ENCODE measurements at regions not wholly inside any gene's neighbourhood (a gene's known extent, or its start where the extent isn't known, plus 50 kb on each side); places are given as distances from the start of the nearest gene placed in this dataset.
"Not testable (repeated sequence)": the region's sequence is repeated elsewhere in the genome, so short reads cannot be mapped to it uniquely, and the experiment has no call there.

DNA sequence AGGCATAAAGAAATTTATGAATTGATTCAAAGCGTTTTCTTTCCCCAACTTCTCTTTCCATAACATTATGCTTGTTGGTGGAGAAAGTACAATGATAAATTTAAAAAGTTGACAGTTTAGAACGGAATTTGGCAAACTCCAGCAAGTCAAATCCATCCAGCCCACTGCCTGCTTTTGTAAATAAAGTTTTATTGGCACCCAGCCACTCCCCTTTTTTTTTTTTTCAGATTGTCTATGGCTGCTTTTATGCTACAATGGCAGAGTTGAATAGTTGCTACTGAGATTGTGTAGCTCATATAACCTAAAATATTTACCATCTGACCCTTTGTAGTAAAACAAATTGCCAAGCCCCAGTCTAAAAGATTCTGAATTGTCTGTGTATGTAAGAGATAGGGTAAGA, 112.8 kb upstream of the RBMS3 start:
- Histone ChIP-seq H3K4me3 (ENCODE audit: low read length) (no peak overlapping the region), H3K27me3 (ENCODE audit: insufficient read depth, low read length) (no peaks in the 10 kb centered on the region), H3K9me3 (ENCODE audit: low read depth, low read length) (no peaks in the 10 kb centered on the region), H3K4me1 (ENCODE audit: insufficient read depth, low read length) (no peaks in the 10 kb centered on the region)

- H3K9me3 ChIP-seq (ENCODE audit: low read depth, low read length), result no peaks in the 10 kb centered on the region
- H3K4me3 ChIP-seq (ENCODE audit: low read length), result no peak overlapping the region
- no peaks in the 10 kb centered on the region for H3K4me1 ChIP-seq (ENCODE audit: insufficient read depth, low read length)
- H3K27me3 ChIP-seq (ENCODE audit: insufficient read depth, low read length), result no peaks in the 10 kb centered on the region
Observed at GRCh38 chr3:29168696-29169095, 112.2 kb upstream of the RBMS3 start.

DNA sequence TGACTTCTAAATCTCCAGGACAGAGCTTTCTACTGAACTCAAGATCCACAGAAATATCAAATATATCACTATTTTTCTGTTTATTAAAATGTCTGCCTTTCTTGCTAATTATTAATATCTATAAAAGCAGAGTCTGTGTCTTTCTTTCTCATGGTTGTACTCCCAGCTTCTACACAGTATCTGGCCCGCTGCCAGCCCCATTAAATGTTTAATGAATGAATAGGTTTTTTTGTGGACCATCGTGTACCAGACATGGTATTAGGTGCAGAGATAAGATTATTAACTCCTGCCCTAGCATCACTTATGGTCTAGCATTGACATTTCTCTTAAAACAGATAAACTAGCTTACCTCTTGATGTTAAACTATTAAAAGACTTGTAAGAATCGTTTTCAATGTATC, 111.4 kb upstream of the RBMS3 start:
- H3K27me3 ChIP-seq (ENCODE audit: insufficient read depth, low read length), result no peaks in the 10 kb centered on the region
- no peaks in the 10 kb centered on the region for H3K4me1 ChIP-seq (ENCODE audit: insufficient read depth, low read length)
- no peak overlapping the region for H3K4me3 ChIP-seq (ENCODE audit: low read length)
- H3K9me3 ChIP-seq (ENCODE audit: low read depth, low read length), result no peaks in the 10 kb centered on the region

DNA sequence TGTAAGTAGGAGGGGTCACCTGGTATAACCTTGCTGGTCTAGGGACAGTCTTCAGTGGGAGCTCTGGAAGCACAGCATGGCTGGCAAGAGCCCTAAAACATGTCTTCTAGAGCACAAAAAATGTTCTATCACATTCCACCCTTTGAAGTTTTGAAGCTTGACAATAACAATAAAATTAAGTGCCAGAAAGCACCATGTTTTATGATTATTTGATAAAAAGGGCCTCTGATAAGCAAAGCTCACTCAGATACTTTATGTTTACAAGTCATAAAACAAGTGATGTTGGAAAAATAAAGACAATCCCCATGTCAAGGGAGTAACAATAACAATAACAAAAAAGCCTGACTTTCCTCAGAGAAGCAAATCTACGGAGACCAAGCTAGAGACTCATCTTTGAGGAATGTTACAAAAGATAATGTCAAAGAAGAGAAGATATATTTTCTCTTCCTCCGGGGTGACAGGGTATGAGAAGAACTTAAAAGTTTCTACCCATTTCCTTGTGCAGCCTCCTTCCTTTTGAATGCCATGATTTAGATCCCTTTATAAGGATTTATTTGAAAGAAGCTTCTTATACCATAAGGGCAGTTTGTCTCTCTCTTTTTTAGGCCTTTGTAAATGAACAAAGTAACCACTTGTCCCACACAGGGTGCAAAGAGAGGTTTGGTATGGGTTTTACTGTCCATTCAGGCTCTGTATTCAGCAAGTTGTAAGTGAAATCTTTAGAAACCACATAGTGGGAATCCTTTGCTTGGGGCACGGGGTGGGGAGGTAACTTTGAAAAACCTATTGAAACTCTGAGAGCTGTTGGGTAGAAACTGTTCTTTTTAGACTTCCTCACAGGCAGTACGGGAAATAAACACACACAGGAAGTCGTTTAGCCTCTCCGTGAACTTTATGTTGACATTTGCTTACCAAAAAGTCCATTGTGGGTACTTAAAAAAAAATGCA, 109.6 kb upstream of the RBMS3 start:
- Histone ChIP-seq H3K27me3 (ENCODE audit: insufficient read depth, low read length) (no peaks in the 10 kb centered on the region), H3K4me3 (ENCODE audit: low read length) (no peak overlapping the region), H3K9me3 (ENCODE audit: low read depth, low read length) (no peaks in the 10 kb centered on the region), H3K4me1 (ENCODE audit: insufficient read depth, low read length) (no peaks in the 10 kb centered on the region)

DNA sequence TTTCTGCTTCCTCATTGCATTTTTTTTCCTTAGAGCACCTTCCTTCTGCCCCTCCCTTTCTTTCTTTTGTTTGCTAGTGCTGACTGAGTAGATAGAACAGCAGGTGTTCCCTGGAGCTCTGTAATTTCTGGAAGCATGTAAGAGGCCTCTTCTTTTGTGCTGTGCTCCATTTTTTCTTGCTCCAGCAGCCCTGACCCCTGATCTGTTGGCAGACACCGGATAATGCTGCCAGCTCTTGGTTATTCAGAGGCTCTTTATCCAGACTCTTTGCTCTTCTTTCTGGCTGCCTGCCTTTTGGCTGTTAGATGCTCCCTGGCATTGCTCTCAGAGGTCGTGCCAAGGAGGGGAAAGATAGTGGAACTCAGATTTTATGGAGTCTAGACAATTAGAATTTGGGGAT, 104.4 kb upstream of the RBMS3 start:
- no peaks in the 10 kb centered on the region for H3K9me3 ChIP-seq (ENCODE audit: low read depth, low read length)
- no peaks in the 10 kb centered on the region for H3K4me1 ChIP-seq (ENCODE audit: insufficient read depth, low read length)
- no peak overlapping the region for H3K4me3 ChIP-seq (ENCODE audit: low read length)
- no peaks in the 10 kb centered on the region for H3K27me3 ChIP-seq (ENCODE audit: insufficient read depth, low read length)

DNA sequence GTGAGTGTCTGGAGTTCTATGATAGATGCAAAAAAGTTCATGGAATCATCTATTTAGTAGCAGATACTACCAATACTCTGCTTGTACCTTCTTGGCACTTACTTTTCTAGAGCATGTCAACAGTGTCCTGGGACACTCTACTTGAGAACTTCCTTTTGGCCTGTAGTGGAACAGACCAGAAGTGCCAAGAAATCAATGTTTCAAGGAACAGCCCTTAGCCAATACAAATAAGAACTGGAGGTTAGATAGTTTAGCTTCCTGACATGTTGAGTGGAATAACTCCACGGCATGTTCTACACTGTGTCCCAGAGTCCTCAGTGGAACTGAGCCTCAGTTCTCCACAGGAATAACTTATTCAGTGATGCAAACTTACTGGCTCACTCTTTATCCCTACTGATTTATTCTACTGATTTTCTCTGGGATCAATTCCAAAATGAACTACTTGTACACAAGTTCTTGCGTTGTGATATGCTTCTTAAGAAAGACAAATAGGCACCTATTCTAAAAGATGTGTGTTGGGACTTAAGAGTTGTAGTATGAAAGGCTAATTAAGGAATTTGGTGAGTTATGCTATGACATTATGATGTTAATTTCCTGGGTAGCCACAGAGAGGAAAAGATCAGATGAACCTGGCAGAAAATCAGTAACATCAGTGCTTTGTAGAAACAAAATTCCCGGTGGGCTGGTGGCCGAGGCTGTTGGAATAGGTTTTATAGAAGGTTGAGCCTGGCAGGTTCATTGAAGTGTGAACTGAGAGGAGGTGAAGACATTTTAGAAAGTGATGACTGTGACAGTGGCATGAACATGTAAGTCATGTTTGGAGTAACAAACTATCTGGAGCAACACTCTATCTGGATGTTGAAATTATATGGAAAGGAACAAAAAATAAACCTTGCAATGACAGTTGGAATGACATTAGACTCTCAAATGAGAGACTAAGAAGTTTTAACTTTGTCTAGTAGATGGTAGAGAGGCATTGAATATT, 101.8 kb upstream of the RBMS3 start:
- Histone ChIP-seq H3K4me1 (ENCODE audit: insufficient read depth, low read length) (no peaks in the 10 kb centered on the region), H3K4me3 (ENCODE audit: low read length) (no peak overlapping the region), H3K27me3 (ENCODE audit: insufficient read depth, low read length) (no peaks in the 10 kb centered on the region)

GRCh38 chr3:29181149-29181780, 99.6 kb upstream of the RBMS3 start:
- no peaks in the 10 kb centered on the region for H3K9me3 ChIP-seq (ENCODE audit: low read depth, low read length)
- H3K4me3 ChIP-seq (ENCODE audit: low read length), result no peak overlapping the region
- H3K27me3 ChIP-seq (ENCODE audit: insufficient read depth, low read length), result no peaks in the 10 kb centered on the region
- H3K4me1 ChIP-seq (ENCODE audit: insufficient read depth, low read length), result no peaks in the 10 kb centered on the region

More for the DNA sequence above, 101.8 kb upstream of the RBMS3 start:
- no peaks in the 10 kb centered on the region for H3K9me3 ChIP-seq (ENCODE audit: low read depth, low read length)

DNA sequence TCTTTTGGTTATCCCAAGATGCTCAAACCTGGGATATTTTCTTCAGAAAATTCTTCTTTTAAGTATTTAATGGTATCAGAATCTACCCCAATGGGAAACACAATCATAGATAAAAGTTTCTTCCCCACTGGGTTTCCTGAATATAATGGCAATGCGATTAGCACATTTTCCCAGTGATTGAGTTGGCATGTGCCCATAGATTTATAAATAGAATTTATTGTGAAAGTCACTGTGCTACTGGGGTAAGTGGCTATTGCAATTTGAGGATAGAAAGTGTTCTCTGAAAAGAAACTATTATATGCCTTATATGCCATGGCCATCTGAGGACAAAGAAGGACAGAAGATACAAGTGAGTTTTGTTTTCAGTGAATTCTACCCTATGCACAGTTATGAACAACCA, 99.0 kb upstream of the RBMS3 start:
- Histone ChIP-seq H3K27me3 (ENCODE audit: insufficient read depth, low read length) (no peaks in the 10 kb centered on the region), H3K4me3 (ENCODE audit: low read length) (no peak overlapping the region), H3K4me1 (ENCODE audit: insufficient read depth, low read length) (no peaks in the 10 kb centered on the region), H3K9me3 (ENCODE audit: low read depth, low read length) (no peaks in the 10 kb centered on the region)

GRCh38 chr3:29182828-29183227, 98.0 kb upstream of the RBMS3 start:
- not testable (repeated sequence) for H3K4me3 ChIP-seq (ENCODE audit: low read length); H3K4me1 ChIP-seq (ENCODE audit: insufficient read depth, low read length); H3K9me3 ChIP-seq (ENCODE audit: low read depth, low read length); H3K27me3 ChIP-seq (ENCODE audit: insufficient read depth, low read length)

- H3K27me3 ChIP-seq (ENCODE audit: insufficient read depth, low read length), result no peaks in the 10 kb centered on the region
- H3K9me3 ChIP-seq (ENCODE audit: low read depth, low read length), result no peaks in the 10 kb centered on the region
- no peak overlapping the region for H3K4me3 ChIP-seq (ENCODE audit: low read length)
Observed at GRCh38 chr3:29183346-29184087, 97.4 kb upstream of the RBMS3 start.

DNA sequence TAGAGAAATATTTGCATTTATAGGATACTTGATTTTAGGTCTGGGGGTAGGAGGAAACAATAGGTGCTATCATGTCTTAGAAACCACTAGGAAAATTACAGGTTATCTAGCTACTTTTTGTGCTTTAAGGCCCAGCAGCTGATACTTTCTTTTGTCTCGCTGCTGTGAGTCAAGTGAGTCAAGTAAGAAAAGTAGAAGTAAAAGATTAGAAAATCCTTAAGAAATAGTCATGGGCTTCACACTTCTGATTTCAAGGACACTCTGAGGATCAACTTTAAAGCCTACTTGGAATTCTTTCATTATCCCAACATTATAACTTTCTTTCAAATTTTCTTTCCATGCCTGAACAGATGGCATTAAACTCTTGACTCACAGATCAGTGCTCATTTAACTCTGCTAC, 95.2 kb upstream of the RBMS3 start:
- Histone ChIP-seq H3K27me3 (ENCODE audit: insufficient read depth, low read length) (no peaks in the 10 kb centered on the region), H3K4me3 (ENCODE audit: low read length) (no peak overlapping the region), H3K4me1 (ENCODE audit: insufficient read depth, low read length) (no peaks in the 10 kb centered on the region), H3K9me3 (ENCODE audit: low read depth, low read length) (no peaks in the 10 kb centered on the region)

More at GRCh38 chr3:29183346-29184087, 97.4 kb upstream of the RBMS3 start:
- no peaks in the 10 kb centered on the region for H3K4me1 ChIP-seq (ENCODE audit: insufficient read depth, low read length)

DNA sequence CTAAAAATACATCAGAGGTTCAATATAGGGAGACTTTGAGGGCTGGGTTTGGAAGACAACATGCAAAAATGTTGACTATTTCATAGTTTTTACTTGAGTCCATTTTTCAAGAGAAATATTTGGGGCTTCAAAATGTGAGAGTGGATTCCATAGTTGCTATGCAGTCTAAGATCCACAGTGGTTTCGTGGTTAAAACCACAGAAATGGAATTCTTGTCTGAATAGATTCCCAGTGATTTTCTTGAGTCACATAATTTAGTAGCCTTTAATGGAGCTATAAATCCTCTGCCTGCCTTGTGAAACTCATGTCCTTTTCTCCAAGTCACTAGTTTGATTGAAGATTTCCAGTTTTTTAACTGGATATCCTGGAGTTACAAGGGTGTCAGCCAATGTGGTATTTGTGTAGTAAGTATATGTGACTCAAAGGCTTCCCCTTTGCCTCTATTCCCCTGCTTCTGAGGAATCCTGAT, 94.7 kb upstream of the RBMS3 start:
- no peak overlapping the region for H3K4me3 ChIP-seq (ENCODE audit: low read length)
- no peaks in the 10 kb centered on the region for H3K9me3 ChIP-seq (ENCODE audit: low read depth, low read length)
- no peaks in the 10 kb centered on the region for H3K27me3 ChIP-seq (ENCODE audit: insufficient read depth, low read length)
- H3K4me1 ChIP-seq (ENCODE audit: insufficient read depth, low read length), result no peaks in the 10 kb centered on the region

DNA sequence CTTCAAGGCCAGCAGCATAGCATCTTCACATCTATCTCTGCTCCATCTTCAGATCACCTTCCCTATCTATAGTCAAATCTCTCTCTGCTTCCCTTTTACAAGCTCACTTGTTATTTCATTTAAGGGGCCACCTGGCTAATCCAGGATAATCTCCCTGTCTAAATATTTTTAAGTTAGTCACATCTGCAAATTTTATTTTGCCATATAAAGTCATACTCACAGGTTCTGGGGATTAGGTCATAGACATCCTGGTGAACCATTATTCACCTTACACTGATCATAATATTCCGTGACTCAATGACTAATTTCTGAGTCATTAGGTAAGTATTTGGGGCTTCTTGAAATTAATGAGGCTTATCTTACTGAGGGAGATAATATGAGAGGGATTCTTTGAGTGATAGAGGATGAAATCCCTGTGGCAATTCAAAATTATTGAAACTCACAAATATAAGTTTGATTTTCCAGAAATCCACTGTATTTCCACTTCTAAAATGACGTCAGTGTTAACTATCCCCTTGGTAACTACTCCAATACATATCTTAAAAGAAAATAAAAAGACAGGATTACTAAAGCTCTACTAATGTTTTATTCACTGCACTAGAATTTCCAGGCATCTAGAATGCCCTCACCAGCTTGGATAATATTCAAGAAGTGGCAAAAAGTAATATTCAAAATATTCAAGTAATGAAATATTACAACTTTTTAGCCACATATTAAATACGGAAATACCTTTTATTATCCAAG, 93.7 kb upstream of the RBMS3 start:
- Histone ChIP-seq H3K4me1 (ENCODE audit: insufficient read depth, low read length) (no peaks in the 10 kb centered on the region), H3K9me3 (ENCODE audit: low read depth, low read length) (no peaks in the 10 kb centered on the region), H3K27me3 (ENCODE audit: insufficient read depth, low read length) (no peaks in the 10 kb centered on the region), H3K4me3 (ENCODE audit: low read length) (no peak overlapping the region)

GRCh38 chr3:29189328-29189727, 91.5 kb upstream of the RBMS3 start:
- H3K27me3 ChIP-seq (ENCODE audit: insufficient read depth, low read length), result no peaks in the 10 kb centered on the region
- no peak overlapping the region for H3K4me3 ChIP-seq (ENCODE audit: low read length)
- no peaks in the 10 kb centered on the region for H3K4me1 ChIP-seq (ENCODE audit: insufficient read depth, low read length)
- peaks cover 3% of the 10 kb centered on the region for H3K9me3 ChIP-seq (ENCODE audit: low read depth, low read length)
